Fibroblast of the aortic adventitia (primary cell): ENCODE measurements at regions not wholly inside any gene's neighbourhood (a gene's known extent, or its start where the extent isn't known, plus 50 kb on each side); places are given as distances from the start of the nearest gene placed in this dataset.

ENCODE experiments used
- DNase-seq: peaks from one replicate; pipeline ENCODE4 v3.0.0-alpha.2; 2010; ENCODE audit warnings: low read depth
- H3K4me3 ChIP-seq: 2 replicates; pipeline ENCODE4 v1.5.1; 2011; ENCODE audit warnings: low read depth, mild to moderate bottlenecking, control low read depth, low read length, moderate library complexity
- CTCF ChIP-seq: IDR thresholded peaks from 2 replicates; pipeline ENCODE4 v1.5.1; 2011; ENCODE audit warnings: mild to moderate bottlenecking, low read length, control low read depth, inconsistent platforms; ENCODE audit not compliant: insufficient read depth

DNA sequence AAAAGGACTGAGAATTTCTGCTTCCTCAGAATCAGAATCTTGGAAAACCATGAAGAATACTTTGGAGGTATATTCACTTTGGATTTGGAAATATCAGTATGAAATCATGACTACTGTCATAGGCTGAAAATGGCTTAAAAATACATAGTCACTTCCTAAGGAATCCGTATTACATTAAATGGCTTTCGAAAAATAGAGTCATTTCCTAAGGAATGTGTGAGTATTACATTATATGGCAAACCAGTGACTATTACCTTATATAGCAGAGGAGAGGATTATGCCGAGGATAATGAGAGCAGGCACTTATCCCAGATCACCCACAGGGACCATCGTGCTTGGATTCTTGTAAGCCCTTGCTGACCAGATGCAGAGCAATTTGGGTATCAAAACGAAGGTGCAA is 1471.8 kb downstream of the EFNB2 start:
- H3K4me3 ChIP-seq, result no peak overlapping the region
- TF ChIP-seq CTCF, result no peak
- no peak for DNase-seq

GRCh38 chr13:105059786-105060185 is 1475.7 kb downstream of the EFNB2 start:
- H3K4me3 ChIP-seq, result no peak overlapping the region
- no peak for DNase-seq
- no peak for TF ChIP-seq CTCF

DNA sequence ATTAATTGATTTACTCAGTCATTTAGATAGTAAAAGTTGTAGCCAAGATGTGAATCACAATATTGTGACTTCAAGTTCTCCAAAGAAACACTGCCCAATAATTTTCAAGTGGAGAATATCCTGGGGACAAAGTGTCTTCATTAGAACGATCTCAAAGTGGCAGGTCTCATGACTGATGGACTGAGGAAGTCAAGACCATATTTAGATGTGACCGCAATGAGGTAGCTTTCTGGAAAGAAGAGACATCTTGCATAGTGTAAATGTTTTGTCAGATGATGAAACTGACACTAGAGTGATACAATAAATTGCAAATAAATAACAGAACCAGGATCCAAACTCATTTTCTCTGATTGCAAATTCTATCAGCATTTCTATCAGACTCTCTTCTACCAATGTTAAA is 1476.9 kb downstream of the EFNB2 start:
- no peak for DNase-seq
- no peak overlapping the region for H3K4me3 ChIP-seq
- TF ChIP-seq CTCF, result no peak

- H3K4me3 ChIP-seq, result no peak overlapping the region
- TF ChIP-seq CTCF, result no peak
- DNase-seq, result no peak
These were observed 1482.8 kb downstream of the EFNB2 start for GRCh38 chr13:105052711-105053110.

DNA sequence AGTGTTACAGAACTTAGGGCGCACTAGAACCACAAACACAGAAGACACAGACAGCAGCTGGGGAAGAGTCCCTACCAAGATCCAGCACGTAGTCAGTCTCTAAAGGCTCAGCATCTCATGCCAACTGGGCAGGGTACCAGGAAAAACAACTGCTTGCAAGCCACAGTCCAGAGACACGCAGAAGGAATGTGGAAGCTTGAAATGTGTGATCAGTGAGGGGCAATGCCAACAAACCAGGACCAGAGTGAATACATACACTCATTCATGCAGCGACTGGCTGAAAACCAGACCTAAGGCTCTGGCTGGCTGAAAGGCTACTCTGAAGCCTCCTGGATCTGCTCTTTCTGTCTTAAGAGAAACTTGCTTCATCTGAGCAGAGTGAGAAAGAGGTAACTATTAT is 1484.8 kb downstream of the EFNB2 start:
- TF ChIP-seq CTCF, result no peak
- no peak overlapping the region for H3K4me3 ChIP-seq
- DNase-seq, result no peak

GRCh38 chr13:105048677-105049076 is 1486.8 kb downstream of the EFNB2 start:
- no peak for DNase-seq
- TF ChIP-seq CTCF, result no peak
- no peak overlapping the region for H3K4me3 ChIP-seq

GRCh38 chr13:105047676-105048295 is 1487.7 kb downstream of the EFNB2 start:
- no peak overlapping the region for H3K4me3 ChIP-seq
- DNase-seq, result no peak
- no peak for TF ChIP-seq CTCF
